CD4-positive, alpha-beta T cell treated with Interleukin-15 for 4 hours (primary cell): ENCODE measurements at regions not wholly inside any gene's neighbourhood (a gene's known extent, or its start where the extent isn't known, plus 50 kb on each side); places are given as distances from the start of the nearest gene placed in this dataset.

Source experiments
- DNase-seq: peaks from one replicate; pipeline ENCODE4 v3.0.0-alpha.2; 2020; ENCODE audit warnings: low spot score

DNA sequence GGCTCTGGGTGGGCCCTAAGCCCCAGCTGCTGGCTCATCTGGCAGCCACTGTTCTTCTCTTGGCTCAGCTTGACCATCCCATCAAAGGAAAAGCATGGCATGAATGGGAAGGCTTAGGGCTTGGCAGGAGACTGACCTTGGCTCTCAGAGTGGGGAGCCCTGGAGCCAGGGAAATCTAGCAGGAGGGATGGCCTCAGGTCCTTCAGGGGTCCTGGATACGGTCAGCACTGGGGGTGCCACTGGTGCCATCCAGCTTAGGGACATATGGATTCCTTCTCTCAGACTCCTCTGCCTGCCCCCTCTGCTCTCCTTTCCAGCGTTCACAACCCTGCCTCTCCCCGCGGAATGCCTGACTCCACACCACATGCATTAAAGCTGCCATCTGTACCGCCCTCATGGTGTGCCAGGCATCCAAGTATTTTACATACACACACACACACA lies 165.5 kb upstream of the HAAO start:
- no peak for DNase-seq

DNA sequence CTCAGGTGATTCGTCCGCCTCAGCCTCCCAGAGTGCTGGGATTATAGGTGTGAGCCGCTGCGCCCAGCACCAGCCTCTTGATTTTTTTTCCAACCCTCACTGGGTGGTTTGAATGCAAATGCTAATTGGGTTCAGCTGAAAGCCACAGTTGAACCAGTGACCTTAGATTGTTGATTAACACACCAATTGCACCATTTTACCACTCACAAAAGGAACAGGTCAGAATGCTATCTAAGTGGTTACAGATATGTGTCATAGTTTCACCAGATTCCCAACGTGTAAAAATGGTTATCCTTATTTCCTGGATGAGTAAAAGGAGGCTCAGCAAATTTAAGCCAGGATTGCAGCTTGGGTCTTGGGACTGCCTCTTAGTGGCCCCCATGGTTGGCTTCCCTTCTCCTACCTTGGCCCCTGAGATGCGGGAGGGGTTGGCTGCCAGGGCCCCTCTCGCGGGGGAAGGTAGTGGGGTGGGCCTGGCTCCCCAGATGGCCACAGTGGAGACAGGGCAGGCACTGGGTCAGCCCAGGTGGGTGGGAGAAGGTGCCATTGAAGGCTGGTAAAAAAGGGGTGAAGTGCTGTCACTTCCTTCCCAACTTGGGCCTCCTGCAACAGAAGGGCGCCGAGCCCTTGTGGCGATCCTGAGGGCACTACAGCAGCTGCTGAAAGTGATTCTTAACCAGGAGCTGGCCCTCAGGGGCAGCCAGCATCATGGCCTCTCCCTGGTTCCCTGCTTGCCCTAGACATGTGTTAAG lies 164.9 kb upstream of the HAAO start:
- no peak for DNase-seq

DNA sequence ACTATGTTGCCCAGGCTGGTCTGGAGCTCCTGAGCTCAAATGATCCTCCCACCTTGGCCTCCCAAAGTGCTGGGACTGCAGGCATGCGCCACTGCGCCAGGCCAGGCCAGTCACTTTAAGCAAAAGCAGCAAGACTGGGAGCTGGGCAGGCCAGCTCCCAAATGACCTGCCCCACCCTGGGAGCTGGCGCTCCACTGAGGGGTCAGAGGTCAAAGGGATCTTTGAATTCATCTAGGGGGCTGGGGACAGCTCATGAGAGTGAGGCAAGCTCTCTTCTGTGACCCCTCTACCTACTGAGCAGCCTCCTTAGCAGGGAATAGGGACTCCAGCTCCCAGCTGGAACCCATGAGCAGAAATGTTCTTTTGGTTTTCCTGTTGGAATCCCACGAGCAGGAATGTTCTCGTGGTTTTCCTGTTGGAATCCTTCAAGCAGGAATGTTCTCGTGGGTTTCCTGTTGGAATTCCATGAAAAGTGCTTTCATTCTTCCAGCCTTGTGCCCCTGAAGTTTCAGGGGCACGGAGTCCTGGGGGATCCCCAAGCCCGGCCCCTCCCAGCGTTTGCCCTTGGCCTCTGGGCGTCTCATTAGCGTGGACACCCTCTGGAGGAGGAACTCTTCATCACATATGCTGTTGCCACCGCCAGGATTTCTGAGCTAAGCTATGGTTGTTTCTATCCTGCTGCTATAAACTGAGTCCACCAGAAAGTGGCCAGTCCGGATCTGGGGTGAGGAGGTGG lies 162.0 kb upstream of the HAAO start:
- no peak for DNase-seq

DNA sequence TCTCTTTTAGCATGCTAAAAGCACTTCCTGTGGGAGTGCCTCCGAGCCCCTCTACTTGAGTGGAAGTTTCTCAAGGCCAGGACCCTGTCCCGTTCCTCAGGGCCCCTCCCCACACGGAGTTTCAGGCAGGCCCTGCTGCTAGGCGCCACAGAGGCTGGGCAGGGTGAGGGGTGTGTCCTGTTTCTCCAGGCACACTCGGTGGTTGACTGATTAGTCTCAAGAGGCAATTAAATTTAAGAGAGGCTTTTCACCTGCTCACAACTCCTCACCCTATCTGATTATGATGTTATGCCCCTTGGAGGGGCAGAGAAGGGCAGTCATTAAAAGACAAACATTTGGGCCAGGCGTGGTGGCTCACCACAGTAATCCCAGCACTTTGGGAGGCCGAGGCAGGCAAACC lies 160.8 kb upstream of the HAAO start:
- DNase-seq = no peak

DNA sequence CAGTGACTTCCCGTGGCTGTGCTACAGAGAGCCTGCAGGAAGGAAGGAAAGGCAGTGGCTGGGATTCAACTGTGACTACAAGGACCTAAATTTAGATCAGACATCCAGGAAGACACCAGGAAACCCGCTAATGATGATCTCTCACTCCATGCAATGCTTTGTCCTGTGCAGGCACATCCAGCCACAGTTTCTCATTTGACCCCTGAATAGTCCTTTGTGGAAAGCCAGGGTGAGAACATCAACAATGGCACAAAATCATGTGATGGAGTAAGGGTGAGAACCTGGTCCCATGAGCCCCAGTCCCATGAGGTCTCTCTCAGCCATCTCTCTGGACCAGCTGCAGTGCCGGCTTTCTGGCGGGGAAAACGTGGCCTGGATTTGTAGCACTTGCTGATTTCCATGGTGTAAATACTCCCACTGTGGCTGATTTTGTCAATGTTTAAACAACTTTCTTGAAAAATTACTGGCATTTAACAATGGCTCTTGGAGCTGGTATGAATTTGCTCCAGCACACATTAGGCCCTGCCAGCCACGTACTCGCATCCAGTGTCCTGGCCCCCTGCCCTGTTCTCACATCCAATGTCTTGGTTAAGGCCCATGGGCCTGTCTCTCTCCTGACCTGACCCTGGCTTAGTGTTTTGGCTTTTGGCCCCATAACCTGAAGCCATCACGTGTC lies 159.0 kb upstream of the HAAO start:
- no peak for DNase-seq

DNA sequence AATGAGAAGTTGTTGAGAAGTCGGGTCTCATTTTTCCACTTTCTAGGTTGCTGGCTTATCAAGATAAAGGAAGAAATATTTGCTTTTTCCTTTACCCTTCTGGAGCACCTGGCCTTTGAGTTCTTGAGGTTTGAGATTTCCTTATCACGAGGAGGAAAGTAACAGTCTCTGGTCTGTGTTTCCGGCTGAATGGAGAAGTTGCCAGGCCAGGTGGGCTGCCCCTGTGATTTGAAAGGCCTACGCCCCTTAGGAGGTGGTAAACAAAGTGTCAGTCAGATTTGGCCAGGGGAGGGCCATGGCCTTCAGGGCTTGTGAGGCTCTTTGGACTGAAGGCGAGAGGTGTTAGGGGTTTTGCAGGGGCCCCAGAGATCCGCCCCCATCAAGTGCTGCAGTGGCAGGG lies 156.7 kb upstream of the HAAO start:
- DNase-seq = no peak

DNA sequence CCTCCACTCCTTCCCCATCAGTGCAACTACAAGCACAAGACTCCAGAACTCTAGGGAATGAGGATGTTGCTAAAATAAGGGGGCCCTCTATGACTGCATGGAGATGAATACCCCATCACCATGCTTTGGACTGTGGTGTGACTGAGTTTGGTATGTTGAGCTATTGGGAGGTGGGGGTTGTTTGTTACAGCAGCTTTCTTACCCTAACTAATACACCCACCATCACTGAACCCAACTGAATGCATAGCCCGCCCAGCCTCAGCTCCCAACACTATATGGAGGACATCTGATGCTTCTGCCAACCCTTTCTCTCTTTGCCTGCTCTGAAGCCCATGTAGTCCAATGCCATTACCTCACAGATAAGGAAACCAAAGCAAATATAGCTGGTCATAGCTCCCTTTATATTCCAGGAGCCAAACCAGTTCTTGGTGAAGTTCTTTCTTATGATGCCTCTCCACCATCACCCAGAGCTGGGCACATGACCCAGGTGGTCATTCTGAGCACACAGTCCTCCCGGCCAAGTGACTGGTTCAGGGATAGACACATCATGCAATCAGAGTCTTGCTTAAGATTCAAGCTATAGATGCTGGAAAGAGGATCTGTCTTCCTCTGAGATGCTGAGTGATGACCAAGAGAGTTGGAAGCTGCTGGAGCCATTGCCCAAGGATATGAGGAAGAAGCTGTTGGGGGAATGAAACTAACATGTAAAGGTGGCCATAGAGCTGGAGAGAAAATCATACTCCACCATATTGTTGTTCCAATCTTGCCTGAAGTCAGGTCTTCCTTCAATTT lies 155.6 kb upstream of the HAAO start:
- DNase-seq = no peak

DNA sequence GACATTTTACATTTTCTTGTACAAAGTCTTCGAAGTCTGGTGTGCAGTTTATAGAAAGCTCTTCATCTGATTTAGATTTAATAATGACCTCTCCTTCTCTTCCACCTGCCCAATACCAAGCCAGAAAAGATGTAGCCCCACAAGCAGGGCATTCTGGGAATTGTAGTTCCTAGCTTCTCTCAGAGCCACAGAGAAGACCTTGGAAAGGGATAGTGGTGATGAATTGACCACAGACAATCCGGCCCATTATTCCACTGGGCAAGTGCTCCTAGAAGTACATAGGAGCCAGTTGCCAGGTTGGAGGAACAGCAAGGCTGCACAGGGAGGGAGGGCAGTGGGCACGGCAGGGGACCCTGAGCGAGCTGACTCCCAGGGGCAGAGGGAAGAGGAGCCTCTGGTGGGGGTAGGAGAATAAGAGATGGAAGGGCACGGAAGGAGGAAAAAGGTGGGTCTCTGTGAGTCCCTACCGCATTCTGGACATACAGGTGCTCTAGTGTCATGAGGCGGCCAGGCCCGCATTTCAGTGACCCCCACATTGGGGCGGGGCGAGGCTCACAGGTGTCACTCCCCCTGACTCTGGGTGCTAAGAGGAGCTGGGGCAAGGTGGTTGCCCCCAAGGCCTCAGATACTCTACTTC lies 152.5 kb upstream of the HAAO start:
- no peak for DNase-seq

DNA sequence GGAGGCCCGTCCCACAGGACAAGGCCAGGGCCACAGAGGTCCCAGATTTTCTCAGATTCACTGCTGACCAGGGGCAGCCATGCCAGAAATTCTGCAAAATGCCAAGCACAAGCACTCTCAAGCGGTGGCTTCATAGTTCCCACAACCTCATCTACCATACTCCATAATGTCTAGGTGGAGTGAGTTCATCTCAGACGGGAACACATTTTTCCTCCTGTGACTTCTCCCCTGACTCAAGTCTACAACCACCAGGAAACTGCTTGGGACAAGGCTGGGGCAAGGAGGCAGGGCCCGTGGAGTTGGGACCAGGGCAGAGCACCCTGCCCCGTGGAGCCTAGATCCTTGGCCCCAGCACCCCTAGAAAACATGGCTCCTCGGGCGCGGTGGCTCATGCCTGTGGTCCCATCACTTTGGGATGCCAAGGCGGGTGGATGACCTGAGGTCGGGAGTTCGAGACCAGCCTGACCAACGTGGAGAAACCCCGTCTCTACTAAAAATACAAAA lies 150.7 kb upstream of the HAAO start:
- no peak for DNase-seq

DNA sequence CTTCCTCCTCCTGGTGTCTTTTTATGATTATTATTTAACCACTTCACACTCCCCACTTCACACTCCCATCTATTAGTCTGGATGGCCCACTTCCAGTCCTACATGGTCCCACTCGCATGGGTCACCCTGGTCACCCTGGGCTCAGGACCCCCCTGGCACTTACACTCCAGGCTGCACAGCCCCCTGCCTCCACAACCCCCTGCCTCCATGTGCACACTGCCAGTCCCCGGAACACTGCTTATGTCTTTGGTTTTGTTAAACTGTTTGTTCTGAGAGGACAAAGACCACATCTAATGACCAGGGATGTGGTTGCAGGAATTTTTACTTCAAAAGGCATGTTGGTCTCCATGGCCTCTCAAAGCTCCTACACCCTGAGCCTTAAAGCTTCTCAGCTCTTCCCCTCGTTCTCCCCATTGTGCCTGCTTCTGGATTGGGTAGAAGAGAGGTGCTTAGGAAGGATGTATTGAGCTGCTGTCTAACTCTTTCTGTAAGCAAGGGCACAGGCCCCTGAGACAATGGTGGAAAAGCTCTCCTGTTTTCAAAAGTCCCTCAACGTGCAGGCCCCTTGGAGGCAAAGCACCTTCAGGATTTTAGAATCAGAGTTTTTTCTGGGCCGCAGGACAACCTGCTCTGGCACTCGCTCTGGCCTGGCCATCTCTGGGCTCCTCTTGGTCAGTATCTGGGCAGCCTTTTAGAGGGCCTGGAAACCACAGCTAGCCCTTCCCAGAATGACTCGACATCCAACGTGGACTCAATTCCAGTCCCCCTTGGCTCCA lies 150.0 kb upstream of the HAAO start:
- no peak for DNase-seq

DNA sequence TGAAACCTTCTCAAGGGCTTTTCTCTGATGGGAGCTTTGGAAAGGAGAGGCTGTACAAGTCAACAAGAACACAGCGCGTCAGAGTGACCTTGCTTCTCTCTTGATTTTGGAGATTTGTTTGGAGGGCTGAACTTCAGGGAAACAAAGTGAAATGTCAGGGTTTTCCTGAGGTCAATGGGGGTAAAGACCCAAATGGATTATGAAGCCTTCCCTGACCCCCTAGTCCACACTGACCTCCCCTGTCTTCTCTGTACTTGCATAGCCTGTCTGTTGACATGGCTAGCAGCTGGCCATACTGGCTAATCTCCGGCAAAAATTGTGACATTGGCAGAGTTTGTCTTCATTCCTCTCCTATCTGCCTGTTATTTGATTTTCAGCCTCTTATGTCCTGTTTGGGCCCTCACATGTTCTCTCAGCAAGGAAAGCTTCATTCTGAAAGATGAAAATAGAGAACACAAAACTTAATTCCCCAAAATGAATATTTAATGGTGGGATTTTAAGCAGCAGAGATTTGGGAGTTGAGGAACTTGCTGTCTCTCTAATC lies 149.3 kb upstream of the HAAO start:
- no peak for DNase-seq

DNA sequence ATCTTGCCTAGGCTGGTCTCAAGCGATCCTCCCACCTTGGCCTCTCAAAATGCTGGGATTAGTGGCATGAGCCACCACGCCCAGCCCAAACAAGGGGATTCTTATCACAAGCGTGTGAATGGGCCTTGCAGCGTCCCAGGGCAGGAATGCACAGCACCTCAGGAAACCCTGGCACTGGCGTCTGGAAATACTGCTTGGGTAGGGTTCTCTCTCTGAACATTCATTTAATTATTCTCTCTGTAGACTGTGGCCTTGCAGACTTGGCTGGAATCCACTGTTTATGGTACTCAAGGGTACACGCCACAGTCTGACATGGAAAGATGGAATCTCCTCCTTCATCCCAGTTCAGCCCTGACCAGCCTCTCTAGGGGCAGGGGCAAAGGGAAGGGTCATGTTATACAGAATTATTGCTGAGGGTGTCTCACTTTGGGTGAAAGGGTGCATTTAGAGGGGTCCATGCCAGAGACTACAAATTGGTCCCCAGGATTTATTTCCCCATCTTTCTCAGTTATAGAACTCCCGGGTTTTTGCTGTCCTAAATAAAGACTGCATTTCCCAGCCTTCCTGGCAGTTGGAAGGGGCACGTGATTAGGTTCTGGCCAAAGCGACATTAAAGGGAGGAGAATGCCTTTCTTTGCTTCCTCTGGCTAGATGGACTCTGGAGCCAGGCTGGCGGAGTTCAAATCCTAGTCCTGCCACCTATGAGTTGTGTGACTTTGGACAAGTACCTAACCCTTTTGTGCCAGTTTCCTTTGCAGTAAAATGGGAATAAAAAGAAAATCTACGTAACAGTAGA lies 147.2 kb upstream of the HAAO start:
- no peak for DNase-seq

DNA sequence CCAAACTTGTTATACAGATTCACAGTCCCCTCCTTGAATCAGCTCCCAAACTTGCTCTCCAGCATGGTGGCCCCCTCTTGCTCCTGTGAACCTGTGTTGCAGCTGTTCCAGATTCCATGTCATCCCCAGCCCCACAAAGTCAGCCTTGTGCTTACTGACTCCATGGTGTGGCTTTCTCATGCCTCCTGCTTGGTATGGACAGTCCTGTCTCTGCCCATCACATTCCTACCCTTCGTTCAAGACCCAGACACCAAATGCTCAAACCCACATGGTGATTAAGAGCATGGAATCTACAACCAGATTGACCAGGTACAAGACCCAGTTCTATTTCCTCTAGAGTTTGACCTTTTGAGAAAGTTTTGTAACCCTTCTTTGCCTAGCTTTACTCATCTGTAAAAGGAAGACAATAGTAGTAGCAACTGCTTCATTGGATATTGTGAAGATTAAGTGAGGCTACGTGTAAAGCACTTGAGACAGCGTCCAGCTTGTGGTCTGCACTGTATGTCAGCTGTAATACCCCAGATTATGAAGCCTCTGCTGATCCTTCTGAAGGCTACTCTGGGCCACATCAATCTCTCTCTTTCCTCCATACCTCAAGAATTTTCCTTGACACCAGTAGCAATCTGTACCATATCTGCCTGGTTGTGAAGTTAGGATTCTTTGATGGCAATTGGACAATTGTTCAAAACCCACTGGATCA lies 146.4 kb upstream of the HAAO start:
- DNase-seq = no peak

DNA sequence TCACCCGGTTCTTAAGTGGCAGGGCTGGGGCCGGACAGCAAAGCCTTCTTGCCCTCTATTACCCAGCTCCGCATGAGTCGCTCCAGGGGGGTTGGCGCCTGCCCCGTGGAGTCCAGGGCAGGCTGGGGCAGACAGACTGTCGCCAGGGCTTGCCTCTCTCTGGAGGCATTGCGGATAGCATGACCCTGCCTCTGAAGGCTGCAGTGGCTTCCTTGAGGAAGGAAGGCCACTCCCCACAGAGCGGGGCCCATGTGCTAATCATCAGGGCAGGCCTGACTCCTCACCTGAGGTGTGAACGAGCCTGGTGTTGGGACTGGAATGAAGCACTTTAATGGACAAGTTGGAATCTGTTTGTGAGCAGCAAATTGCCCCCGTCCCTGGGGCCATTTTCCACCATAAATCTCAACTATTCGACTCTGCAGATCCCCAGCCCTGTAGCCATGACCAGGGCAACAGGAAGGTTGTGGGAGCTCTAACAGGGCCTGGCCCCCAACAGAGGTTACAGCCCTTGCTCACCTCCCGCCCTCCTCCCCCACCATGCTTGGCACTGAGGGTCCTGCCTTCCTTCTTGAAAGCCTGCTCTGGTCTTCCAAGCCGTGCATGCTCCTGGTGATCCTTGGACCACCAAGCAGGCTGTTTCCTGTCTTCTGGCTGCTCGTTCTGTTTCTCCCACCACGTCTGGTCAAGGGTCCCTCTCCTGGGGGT lies 144.9 kb upstream of the HAAO start:
- no peak for DNase-seq

DNA sequence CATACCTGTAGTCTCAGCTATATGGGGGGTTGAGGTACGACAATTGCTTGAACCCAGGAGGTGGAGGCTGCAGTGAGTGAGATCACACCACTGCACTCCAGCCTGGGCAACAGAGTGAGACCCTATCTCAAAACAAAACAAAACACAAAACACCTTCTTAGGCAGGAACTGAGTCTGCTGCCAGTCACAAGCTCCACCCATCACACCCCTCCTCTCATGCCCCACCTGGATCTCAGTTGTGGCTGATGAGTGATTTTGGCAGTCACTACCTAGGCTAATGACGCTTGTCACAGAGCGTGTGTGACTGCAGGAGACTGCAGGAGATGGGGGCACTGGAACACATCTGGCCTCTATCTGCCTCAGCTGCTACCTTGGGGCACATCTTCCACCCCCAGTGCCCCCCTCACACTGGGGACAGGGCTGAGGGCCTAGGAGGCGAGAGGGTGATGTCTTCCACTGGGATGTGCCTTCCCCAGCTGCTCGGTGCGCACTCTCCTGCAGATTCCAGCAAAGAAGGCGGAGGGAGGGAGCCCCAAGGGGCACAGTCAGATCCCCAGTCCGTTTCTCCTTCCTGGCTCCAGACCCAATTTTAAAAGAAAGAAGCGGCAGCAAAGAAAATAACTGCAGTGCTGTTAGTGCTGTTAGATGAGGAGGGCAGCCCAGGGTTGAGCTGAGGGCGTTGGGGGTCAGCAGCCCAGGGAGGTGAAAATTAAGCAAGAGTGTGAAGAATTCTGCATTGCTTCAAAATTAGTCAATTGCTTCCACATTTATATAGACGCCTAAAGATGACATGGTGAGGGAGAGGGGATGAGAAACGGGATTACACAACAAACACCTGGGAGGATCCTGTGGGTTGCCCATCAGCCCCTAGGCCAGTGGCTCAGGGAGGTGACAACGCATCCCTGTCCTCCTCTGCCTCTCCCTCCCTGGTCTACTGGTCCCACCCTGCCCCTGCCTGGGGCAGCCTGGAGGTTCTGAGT lies 143.6 kb upstream of the HAAO start:
- no peak for DNase-seq

DNA sequence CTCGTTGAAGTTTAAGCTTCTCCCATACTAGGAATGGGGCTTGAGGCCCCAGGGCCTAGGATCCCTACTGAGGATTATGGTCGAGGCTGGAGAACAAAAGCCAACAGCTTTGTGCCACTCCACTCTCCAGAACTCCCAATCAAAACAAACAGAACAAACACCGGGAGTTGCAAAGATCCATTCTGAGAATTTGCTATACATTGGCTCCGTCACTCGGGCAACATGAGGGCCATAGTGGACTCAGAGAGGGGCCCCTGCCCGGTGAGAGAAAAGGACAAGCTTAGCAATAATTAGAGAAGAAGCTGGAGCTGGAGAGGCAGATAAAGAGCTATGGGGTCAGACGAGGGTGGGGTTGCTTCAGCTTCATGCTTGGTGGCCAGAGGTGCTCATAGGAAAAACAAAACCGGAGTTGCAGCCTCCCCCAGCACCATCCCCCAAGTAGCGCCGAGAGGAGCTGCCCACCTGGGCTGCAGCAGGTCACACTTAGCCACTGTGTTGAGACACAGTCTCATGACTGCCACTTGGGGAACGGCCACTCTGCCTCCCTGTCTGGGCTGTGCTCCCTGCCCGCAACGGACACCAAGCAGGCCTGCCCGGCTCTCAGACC lies 142.3 kb upstream of the HAAO start:
- no peak for DNase-seq

DNA sequence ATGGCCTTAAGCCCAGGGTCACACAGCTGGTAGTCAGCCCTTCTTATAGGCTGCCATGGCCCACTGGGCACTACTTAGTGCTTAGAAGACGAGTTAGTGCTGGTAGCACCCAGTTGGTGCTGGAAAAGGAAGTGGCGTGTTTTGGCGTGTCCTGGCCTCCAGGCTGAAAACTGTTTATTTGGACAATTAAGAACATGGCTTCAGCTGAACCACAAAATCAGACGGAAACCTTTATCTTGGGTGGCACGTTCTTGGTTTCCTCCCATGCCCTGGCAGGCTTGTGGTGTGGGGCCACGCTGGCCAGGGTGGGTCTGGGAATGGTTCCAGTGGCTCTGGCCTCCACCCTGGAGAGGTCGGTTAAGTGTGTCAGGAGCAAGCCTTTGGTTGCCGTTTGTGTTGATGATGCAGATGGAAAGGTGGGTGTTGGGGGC lies 141.5 kb upstream of the HAAO start:
- no peak for DNase-seq
